CD4-positive, alpha-beta T cell (primary cell): ENCODE measurements at regions not wholly inside any gene's neighbourhood (a gene's known extent, or its start where the extent isn't known, plus 50 kb on each side); places are given as distances from the start of the nearest gene placed in this dataset.

ENCODE experiments used
- ATAC-seq: fragments of 200-7000 bp; cut with Tn5 transposase; one replicate; pipeline ENCODE4 v1.10.0; 2022; ENCODE audit warnings: mild to moderate bottlenecking; ENCODE audit not compliant: poor library complexity
- CTCF ChIA-PET: fragments of 350-600 bp; sonication (Branson Sonifier 250); formaldehyde crosslinking; loops from one replicate; lab custom pipeline; 2021; ENCODE audit warnings: antibody characterized with exemption, inconsistent platforms; lab: Charles Lee
- POLR2A ChIA-PET: fragments of 350-600 bp; sonication (Branson Sonifier 250); formaldehyde crosslinking; loops from one replicate; lab custom pipeline; 2021; ENCODE audit warnings: antibody characterized with exemption, inconsistent platforms; lab: Charles Lee
- DNase-seq, 14 experiments: peaks; one replicate each; pipeline ENCODE4 v3.0.0-alpha.2; 2013 to 2020; ENCODE audit warnings: mixed read lengths in 2 of 14
- H3K27ac ChIP-seq, 2 donors: one replicate each; pipeline versions ENCODE4 v1.5.1 to v1.7.0; 2013; ENCODE audit warnings: low read length in 2 of 2, low read depth in 1 of 2, mild to moderate bottlenecking in 1 of 2
- H3K27me3 ChIP-seq, 2 experiments: 1 replicate in 1 of 2; 2 replicates in 1 of 2; pipeline versions ENCODE4 v1.6.1 to v1.7.0; 2013; ENCODE audit warnings: low read length in 2 of 2, control low read depth in 1 of 2, mild to moderate bottlenecking in 1 of 2, moderate library complexity in 1 of 2; ENCODE audit not compliant: insufficient read depth in 2 of 2, control insufficient read depth in 1 of 2
- H3K36me3 ChIP-seq: one replicate; pipeline ENCODE4 v1.6.1; 2013; ENCODE audit warnings: low read length, control low read depth; ENCODE audit not compliant: insufficient read depth
- H3K4me1 ChIP-seq: one replicate; pipeline ENCODE4 v1.6.1; 2013; ENCODE audit warnings: low read length, control low read depth; ENCODE audit not compliant: insufficient read depth
- H3K4me3 ChIP-seq: one replicate; pipeline ENCODE4 v1.5.1; 2013; ENCODE audit warnings: mild to moderate bottlenecking, low read length, moderate library complexity
- H3K9me3 ChIP-seq, 2 experiments: 1 replicate in 1 of 2; 2 replicates in 1 of 2; pipeline versions ENCODE4 v1.6.1 to v1.7.0; 2013; ENCODE audit warnings: low read length in 2 of 2, mild to moderate bottlenecking in 2 of 2, control low read depth in 1 of 2, moderate library complexity in 1 of 2; ENCODE audit not compliant: control insufficient read depth in 1 of 2, insufficient read depth in 1 of 2
- H3K27ac Mint-ChIP-seq: one replicate; pipeline ENCODE4 v1.8.0; 2020; ENCODE audit warnings: mixed read lengths
- H3K27me3 Mint-ChIP-seq: one replicate; pipeline ENCODE4 v1.8.0; 2021; ENCODE audit warnings: mixed read lengths
- H3K36me3 Mint-ChIP-seq: one replicate; pipeline ENCODE4 v1.8.0; 2021; ENCODE audit warnings: low read depth, mixed read lengths
- H3K4me1 Mint-ChIP-seq: one replicate; pipeline ENCODE4 v1.8.0; 2021; ENCODE audit warnings: low read depth, mixed read lengths
- H3K4me3 Mint-ChIP-seq: one replicate; pipeline ENCODE4 v1.8.0; 2020; ENCODE audit warnings: mild to moderate bottlenecking, mixed read lengths
- H3K9me3 Mint-ChIP-seq: one replicate; pipeline ENCODE4 v1.8.0; 2020; ENCODE audit warnings: mixed read lengths
- intact Hi-C, 2 experiments: fragments of 100-400 bp; cut with DNase I in 1 of 2; cut with micrococcal nuclease in 1 of 2; formaldehyde crosslinking; loops; one replicate each; pipeline versions ENCODE4 v1.15.1 to v1.9.0; 2023 to 2025; cut with DNase I, micrococcal nuclease
- TF ChIP-seq, protein P1 (sequence below): fragments of 200-600 bp; IDR thresholded peaks from one replicate; pipeline ENCODE4 v1.8.0; 2022; ENCODE audit warnings: antibody characterized with exemption, mild to moderate bottlenecking

GRCh38 chr9:78919701-78920100 is 622.8 kb downstream of the PSAT1 start:
- CTCF ChIA-PET = no interaction called here
- TF ChIP-seq, protein P1, sequence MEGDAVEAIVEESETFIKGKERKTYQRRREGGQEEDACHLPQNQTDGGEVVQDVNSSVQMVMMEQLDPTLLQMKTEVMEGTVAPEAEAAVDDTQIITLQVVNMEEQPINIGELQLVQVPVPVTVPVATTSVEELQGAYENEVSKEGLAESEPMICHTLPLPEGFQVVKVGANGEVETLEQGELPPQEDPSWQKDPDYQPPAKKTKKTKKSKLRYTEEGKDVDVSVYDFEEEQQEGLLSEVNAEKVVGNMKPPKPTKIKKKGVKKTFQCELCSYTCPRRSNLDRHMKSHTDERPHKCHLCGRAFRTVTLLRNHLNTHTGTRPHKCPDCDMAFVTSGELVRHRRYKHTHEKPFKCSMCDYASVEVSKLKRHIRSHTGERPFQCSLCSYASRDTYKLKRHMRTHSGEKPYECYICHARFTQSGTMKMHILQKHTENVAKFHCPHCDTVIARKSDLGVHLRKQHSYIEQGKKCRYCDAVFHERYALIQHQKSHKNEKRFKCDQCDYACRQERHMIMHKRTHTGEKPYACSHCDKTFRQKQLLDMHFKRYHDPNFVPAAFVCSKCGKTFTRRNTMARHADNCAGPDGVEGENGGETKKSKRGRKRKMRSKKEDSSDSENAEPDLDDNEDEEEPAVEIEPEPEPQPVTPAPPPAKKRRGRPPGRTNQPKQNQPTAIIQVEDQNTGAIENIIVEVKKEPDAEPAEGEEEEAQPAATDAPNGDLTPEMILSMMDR = no peak
- POLR2A ChIA-PET = no interaction called here
- DNase-seq = no peak
- Mint-ChIP-seq H3K4me3 (no peak overlapping the region), H3K9me3 (peaks cover 8% of the 10 kb centered on the region), H3K4me1 (no peaks in the 10 kb centered on the region), H3K27me3 (no peaks in the 10 kb centered on the region), H3K36me3 (no peaks in the 10 kb centered on the region), H3K27ac (no peak overlapping the region)
- H3K36me3 ChIP-seq = no peaks in the 10 kb centered on the region
- no peak overlapping the region for H3K27ac ChIP-seq
- peaks cover 0 to 9% of the 10 kb centered on the region in 2 experiments for H3K9me3 ChIP-seq
- H3K27me3 ChIP-seq = no peaks in the 10 kb centered on the region
- H3K4me1 ChIP-seq = no peaks in the 10 kb centered on the region
- no peak overlapping the region for H3K4me3 ChIP-seq
- intact Hi-C loops = no loop called here
- ATAC-seq = no peak

GRCh38 chr9:78921341-78921740 is 624.4 kb downstream of the PSAT1 start:
- ATAC-seq (no peak), DNase-seq (no peak)
- TF ChIP-seq, protein P1 = no peak
- intact Hi-C loops = no loop called here
- no peaks in the 10 kb centered on the region for H3K36me3 Mint-ChIP-seq
- Histone ChIP-seq H3K27ac (no peak overlapping the region), H3K4me3 (no peak overlapping the region), H3K4me1 (no peaks in the 10 kb centered on the region), H3K9me3 (peaks cover 0 to 9% of the 10 kb centered on the region in 2 experiments), H3K36me3 (no peaks in the 10 kb centered on the region), H3K27me3 (no peaks in the 10 kb centered on the region)
- H3K4me3 Mint-ChIP-seq = no peak overlapping the region
- no peak overlapping the region for H3K27ac Mint-ChIP-seq
- no peaks in the 10 kb centered on the region for H3K27me3 Mint-ChIP-seq
- CTCF ChIA-PET = no interaction called here
- H3K9me3 Mint-ChIP-seq = peaks cover 8% of the 10 kb centered on the region
- H3K4me1 Mint-ChIP-seq = no peaks in the 10 kb centered on the region
- POLR2A ChIA-PET = no interaction called here

DNA sequence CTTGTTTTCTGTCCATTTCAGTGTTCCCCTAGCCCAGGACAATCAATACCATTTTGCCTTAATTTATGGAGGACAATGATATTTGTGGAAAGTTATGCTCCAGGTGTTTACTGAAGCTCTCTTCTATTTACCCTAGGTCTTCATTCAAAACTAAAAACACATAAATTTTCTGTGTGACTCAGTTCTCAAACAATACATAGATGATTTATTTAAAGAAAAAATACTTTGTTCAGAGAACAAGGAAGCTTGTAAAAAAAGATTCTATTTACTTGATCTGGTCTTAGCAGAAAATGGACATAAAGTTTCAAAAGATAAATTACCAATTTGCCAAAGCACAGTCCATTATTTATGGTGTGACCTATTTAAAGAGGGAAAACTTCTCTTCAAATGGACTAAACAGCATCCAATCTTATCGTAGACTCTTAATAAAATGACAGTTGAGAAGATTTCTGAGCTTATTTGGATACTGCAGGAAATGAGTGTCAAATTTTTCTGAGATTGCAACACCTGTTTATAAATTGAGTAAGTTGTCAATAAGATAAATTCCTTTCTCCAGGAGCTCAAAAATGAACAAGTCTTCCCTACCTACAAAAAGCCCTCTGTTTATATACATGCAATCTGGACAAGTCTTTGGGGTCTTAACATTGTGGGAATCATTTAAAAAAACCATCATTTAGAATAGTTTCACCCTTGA is 627.2 kb downstream of the PSAT1 start:
- H3K4me3 ChIP-seq = no peak overlapping the region
- no peaks in the 10 kb centered on the region for H3K4me1 Mint-ChIP-seq
- H3K4me3 Mint-ChIP-seq = no peak overlapping the region
- H3K9me3 Mint-ChIP-seq = no peaks in the 10 kb centered on the region
- no peaks in the 10 kb centered on the region for H3K36me3 Mint-ChIP-seq
- TF ChIP-seq, protein P1 = no peak
- ChIA-PET CTCF (no interaction called here), POLR2A (no interaction called here)
- no peaks in the 10 kb centered on the region for H3K27me3 Mint-ChIP-seq
- ATAC-seq (no peak), DNase-seq (no peak)
- intact Hi-C loops = no loop called here
- no peak overlapping the region for H3K27ac Mint-ChIP-seq
- H3K27me3 ChIP-seq = no peaks in the 10 kb centered on the region
- H3K36me3 ChIP-seq = no peaks in the 10 kb centered on the region
- no peaks in the 10 kb centered on the region for H3K9me3 ChIP-seq
- H3K4me1 ChIP-seq = no peaks in the 10 kb centered on the region
- H3K27ac ChIP-seq = no peak overlapping the region
